ENCODE measurements at regions not wholly inside any gene's neighbourhood (a gene's known extent, or its start where the extent isn't known, plus 50 kb on each side); places are given as distances from the start of the nearest gene placed in this dataset.
"Not testable (repeated sequence)": the region's sequence is repeated elsewhere in the genome, so short reads cannot be mapped to it uniquely, and the experiment has no call there.

GRCh38 chr19:29001141-29001581 lies 211.8 kb downstream of the UQCRFS1 start:
- Mint-ChIP-seq H3K9me3 (ENCODE audit: insufficient read depth) (peaks cover 8% of the 10 kb centered on the region), H3K27ac (no peak overlapping the region), H3K4me1 (ENCODE audit: low read depth) (no peaks in the 10 kb centered on the region), H3K36me3 (ENCODE audit: low read depth) (no peaks in the 10 kb centered on the region), H3K27me3 (ENCODE audit: low read depth) (no peaks in the 10 kb centered on the region), H3K4me3 (no peak overlapping the region)
- CTCF ChIA-PET, result no interaction called here
- ATAC-seq (no peak), DNase-seq (no peak)
- POLR2A ChIA-PET, result no interaction called here

- DNase-seq (no peak), ATAC-seq (no peak)
- Mint-ChIP-seq H3K4me1 (ENCODE audit: low read depth) (no peaks in the 10 kb centered on the region), H3K4me3 (no peak overlapping the region), H3K27ac (no peak overlapping the region), H3K36me3 (ENCODE audit: low read depth) (no peaks in the 10 kb centered on the region), H3K9me3 (ENCODE audit: insufficient read depth) (peaks cover 8% of the 10 kb centered on the region), H3K27me3 (ENCODE audit: low read depth) (no peaks in the 10 kb centered on the region)
- CTCF ChIA-PET, result no interaction called here
- POLR2A ChIA-PET, result no interaction called here
Observed at GRCh38 chr19:28999724-29000433, 213.1 kb downstream of the UQCRFS1 start.

- H3K27me3 Mint-ChIP-seq (ENCODE audit: low read depth), result no peaks in the 10 kb centered on the region
- CTCF ChIA-PET, result no interaction called here
Observed at GRCh38 chr19:28998974-28999373, 214.0 kb downstream of the UQCRFS1 start.

GRCh38 chr19:28997866-28998265 lies 215.1 kb downstream of the UQCRFS1 start:
- H3K4me3 Mint-ChIP-seq; H3K27ac Mint-ChIP-seq; H3K36me3 Mint-ChIP-seq (ENCODE audit: low read depth); ATAC-seq; CTCF ChIA-PET; H3K27me3 Mint-ChIP-seq (ENCODE audit: low read depth); DNase-seq; POLR2A ChIA-PET; H3K4me1 Mint-ChIP-seq (ENCODE audit: low read depth): not testable (repeated sequence)
- peaks cover 20% of the 10 kb centered on the region for H3K9me3 Mint-ChIP-seq (ENCODE audit: insufficient read depth)

More at GRCh38 chr19:28998974-28999373, 214.0 kb downstream of the UQCRFS1 start:
- POLR2A ChIA-PET, result no interaction called here
- no peak overlapping the region for H3K4me3 Mint-ChIP-seq
- H3K9me3 Mint-ChIP-seq (ENCODE audit: insufficient read depth), result peaks cover 14% of the 10 kb centered on the region
- H3K27ac Mint-ChIP-seq, result no peak overlapping the region
- no peaks in the 10 kb centered on the region for H3K36me3 Mint-ChIP-seq (ENCODE audit: low read depth)
- no peak for DNase-seq
- ATAC-seq, result no peak
- H3K4me1 Mint-ChIP-seq (ENCODE audit: low read depth), result no peaks in the 10 kb centered on the region

GRCh38 chr19:28990522-28990921 lies 222.4 kb downstream of the UQCRFS1 start:
- Mint-ChIP-seq H3K27me3 (ENCODE audit: low read depth) (no peaks in the 10 kb centered on the region), H3K4me1 (ENCODE audit: low read depth) (no peaks in the 10 kb centered on the region), H3K36me3 (ENCODE audit: low read depth) (no peaks in the 10 kb centered on the region), H3K4me3 (no peak overlapping the region), H3K9me3 (ENCODE audit: insufficient read depth) (peaks cover 15% of the 10 kb centered on the region), H3K27ac (no peak overlapping the region)
- CTCF ChIA-PET, result no interaction called here
- ATAC-seq (no peak), DNase-seq (no peak)
- POLR2A ChIA-PET, result no interaction called here

GRCh38 chr19:28989739-28990138 lies 223.2 kb downstream of the UQCRFS1 start:
- Mint-ChIP-seq H3K27ac (no peak overlapping the region), H3K4me3 (no peak overlapping the region), H3K27me3 (ENCODE audit: low read depth) (no peaks in the 10 kb centered on the region), H3K4me1 (ENCODE audit: low read depth) (no peaks in the 10 kb centered on the region), H3K36me3 (ENCODE audit: low read depth) (no peaks in the 10 kb centered on the region), H3K9me3 (ENCODE audit: insufficient read depth) (peaks cover 15% of the 10 kb centered on the region)
- ChIA-PET POLR2A (no interaction called here), CTCF (no interaction called here)
- ATAC-seq, result no peak
- DNase-seq, result no peak

GRCh38 chr19:28988066-28988465 lies 224.9 kb downstream of the UQCRFS1 start:
- POLR2A ChIA-PET, result no interaction called here
- no peaks in the 10 kb centered on the region for H3K36me3 Mint-ChIP-seq (ENCODE audit: low read depth)
- H3K4me3 Mint-ChIP-seq, result no peak overlapping the region
- no peaks in the 10 kb centered on the region for H3K4me1 Mint-ChIP-seq (ENCODE audit: low read depth)
- H3K27ac Mint-ChIP-seq, result no peak overlapping the region
- CTCF ChIA-PET, result no interaction called here
- ATAC-seq, result no peak
- H3K27me3 Mint-ChIP-seq (ENCODE audit: low read depth), result no peaks in the 10 kb centered on the region
- H3K9me3 Mint-ChIP-seq (ENCODE audit: insufficient read depth), result peaks cover 5% of the 10 kb centered on the region
- DNase-seq, result no peak

GRCh38 chr19:28987177-28987576 lies 225.8 kb downstream of the UQCRFS1 start:
- H3K36me3 Mint-ChIP-seq (ENCODE audit: low read depth), result no peaks in the 10 kb centered on the region
- no peaks in the 10 kb centered on the region for H3K9me3 Mint-ChIP-seq (ENCODE audit: insufficient read depth)
- H3K4me3 Mint-ChIP-seq, result no peak overlapping the region
- ChIA-PET CTCF (no interaction called here), POLR2A (no interaction called here)
- no peak overlapping the region for H3K27ac Mint-ChIP-seq
- H3K27me3 Mint-ChIP-seq (ENCODE audit: low read depth), result no peaks in the 10 kb centered on the region
- H3K4me1 Mint-ChIP-seq (ENCODE audit: low read depth), result no peaks in the 10 kb centered on the region
- no peak for DNase-seq
- no peak for ATAC-seq

GRCh38 chr19:28985201-28985600 lies 227.8 kb downstream of the UQCRFS1 start:
- Mint-ChIP-seq H3K36me3 (ENCODE audit: low read depth) (no peaks in the 10 kb centered on the region), H3K4me3 (no peak overlapping the region), H3K4me1 (ENCODE audit: low read depth) (no peaks in the 10 kb centered on the region), H3K9me3 (ENCODE audit: insufficient read depth) (no peaks in the 10 kb centered on the region), H3K27ac (no peak overlapping the region), H3K27me3 (ENCODE audit: low read depth) (peaks cover 3% of the 10 kb centered on the region)
- DNase-seq, result no peak
- no peak for ATAC-seq
- ChIA-PET POLR2A (no interaction called here), CTCF (no interaction called here)

- DNase-seq (no peak), ATAC-seq (no peak)
- peaks cover 3% of the 10 kb centered on the region for H3K27me3 Mint-ChIP-seq (ENCODE audit: low read depth)
- H3K9me3 Mint-ChIP-seq (ENCODE audit: insufficient read depth), result no peaks in the 10 kb centered on the region
- H3K4me3 Mint-ChIP-seq, result no peak overlapping the region
- H3K27ac Mint-ChIP-seq, result no peak overlapping the region
- no peaks in the 10 kb centered on the region for H3K36me3 Mint-ChIP-seq (ENCODE audit: low read depth)
- no peaks in the 10 kb centered on the region for H3K4me1 Mint-ChIP-seq (ENCODE audit: low read depth)
- ChIA-PET POLR2A (no interaction called here), CTCF (no interaction called here)
Observed at GRCh38 chr19:28984315-28984714, 228.6 kb downstream of the UQCRFS1 start.

- CTCF ChIA-PET, result no interaction called here
- no peaks in the 10 kb centered on the region for H3K9me3 Mint-ChIP-seq (ENCODE audit: insufficient read depth)
- no peak overlapping the region for H3K4me3 Mint-ChIP-seq
- DNase-seq (no peak), ATAC-seq (no peak)
- H3K27me3 Mint-ChIP-seq (ENCODE audit: low read depth), result peaks cover 3% of the 10 kb centered on the region
- POLR2A ChIA-PET, result no interaction called here
- H3K4me1 Mint-ChIP-seq (ENCODE audit: low read depth), result no peaks in the 10 kb centered on the region
- no peaks in the 10 kb centered on the region for H3K36me3 Mint-ChIP-seq (ENCODE audit: low read depth)
- H3K27ac Mint-ChIP-seq, result no peak overlapping the region
Observed at GRCh38 chr19:28983430-28983829, 229.5 kb downstream of the UQCRFS1 start.

- Mint-ChIP-seq H3K27me3 (ENCODE audit: low read depth) (peaks cover 3% of the 10 kb centered on the region), H3K9me3 (ENCODE audit: insufficient read depth) (no peaks in the 10 kb centered on the region), H3K27ac (no peak overlapping the region), H3K36me3 (ENCODE audit: low read depth) (no peaks in the 10 kb centered on the region), H3K4me1 (ENCODE audit: low read depth) (no peaks in the 10 kb centered on the region), H3K4me3 (no peak overlapping the region)
- ATAC-seq (no peak), DNase-seq (no peak)
- CTCF ChIA-PET, result no interaction called here
- POLR2A ChIA-PET, result no interaction called here
Observed at GRCh38 chr19:28981994-28982393, 231.0 kb downstream of the UQCRFS1 start.

- H3K4me1 Mint-ChIP-seq (ENCODE audit: low read depth), result no peaks in the 10 kb centered on the region
- H3K36me3 Mint-ChIP-seq (ENCODE audit: low read depth), result no peaks in the 10 kb centered on the region
- no peak overlapping the region for H3K27ac Mint-ChIP-seq
- H3K9me3 Mint-ChIP-seq (ENCODE audit: insufficient read depth), result no peaks in the 10 kb centered on the region
- ChIA-PET POLR2A (no interaction called here), CTCF (no interaction called here)
- ATAC-seq, result no peak
- H3K27me3 Mint-ChIP-seq (ENCODE audit: low read depth), result peaks cover 3% of the 10 kb centered on the region
- no peak for DNase-seq
- no peak overlapping the region for H3K4me3 Mint-ChIP-seq
Observed at GRCh38 chr19:28981518-28981917, 231.4 kb downstream of the UQCRFS1 start.

Data from activated CD8-positive, alpha-beta T cell treated with anti-CD3 and anti-CD28 coated beads, Interleukin-2, amount 10 ng/mL, durations not matched to agents 7 days and 5 days (primary cell).